DMS153 (cell line): ENCODE measurements at regions not wholly inside any gene's neighbourhood (a gene's known extent, or its start where the extent isn't known, plus 50 kb on each side); places are given as distances from the start of the nearest gene placed in this dataset.

Experiments
- DNase-seq: peaks from one replicate; lab custom pipeline; 2025; lab: John Stamatoyannopoulos, UW

DNA sequence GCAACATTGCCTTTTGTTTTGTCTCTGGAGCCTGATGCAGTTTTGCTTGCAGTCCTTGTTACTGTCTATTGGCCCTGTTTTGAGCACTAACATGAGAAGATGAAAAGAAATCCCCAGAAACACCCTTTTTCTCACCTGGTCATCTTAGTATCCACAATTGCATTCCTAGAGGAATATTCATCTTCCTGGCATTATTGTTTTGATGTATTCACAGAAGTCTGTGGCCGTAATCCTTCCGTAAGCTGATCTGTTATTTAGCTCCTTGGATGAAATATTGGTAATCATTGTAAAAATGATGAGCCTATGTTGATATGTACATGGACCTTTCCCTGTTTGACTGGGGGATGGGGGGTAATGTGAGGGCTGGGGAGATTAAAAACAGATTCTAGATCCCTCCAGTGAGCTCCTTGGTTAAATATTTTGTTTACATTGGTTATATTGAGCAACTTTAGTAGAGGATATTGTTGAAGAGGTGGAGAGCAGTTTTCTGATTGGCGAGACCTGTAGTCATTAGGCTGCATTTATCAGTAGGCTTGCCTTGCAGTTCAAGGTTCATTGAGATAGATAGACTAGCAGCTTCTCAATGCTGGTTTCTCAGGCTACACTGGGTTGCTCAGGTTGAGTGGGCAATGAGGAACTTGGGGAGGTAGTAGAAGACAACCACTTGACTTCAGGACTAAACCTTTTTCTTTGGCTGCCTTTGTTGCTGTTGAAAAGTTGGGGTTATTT is 117.5 kb downstream of the MACIR start:
- DNase-seq: no peak

DNA sequence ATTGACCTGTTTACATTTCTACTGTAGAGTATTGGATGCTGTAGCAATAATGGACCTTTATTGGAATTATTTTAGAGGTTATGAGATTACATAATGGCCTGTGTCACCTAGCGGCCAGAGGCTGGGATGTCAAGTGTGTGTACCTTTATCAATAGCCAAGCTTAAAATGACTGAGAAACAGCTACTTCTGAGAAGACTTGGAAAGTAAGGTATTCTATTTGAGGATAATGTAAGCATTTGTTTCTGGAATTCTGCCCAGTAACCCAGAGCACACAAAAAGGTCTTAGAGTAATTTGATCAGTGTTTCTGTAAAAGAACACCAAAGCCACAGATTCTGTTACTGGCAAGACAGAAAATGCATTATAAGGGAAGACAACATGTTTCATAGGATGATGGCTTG is 116.8 kb downstream of the MACIR start:
- no peak for DNase-seq

- no peak for DNase-seq
Measured at GRCh38 chr5:103374473-103374963, 116.0 kb downstream of the MACIR start.

GRCh38 chr5:103373597-103374472 is 115.3 kb downstream of the MACIR start:
- no peak for DNase-seq

- no peak for DNase-seq
Measured at GRCh38 chr5:103371046-103371607, 112.6 kb downstream of the MACIR start.

DNA sequence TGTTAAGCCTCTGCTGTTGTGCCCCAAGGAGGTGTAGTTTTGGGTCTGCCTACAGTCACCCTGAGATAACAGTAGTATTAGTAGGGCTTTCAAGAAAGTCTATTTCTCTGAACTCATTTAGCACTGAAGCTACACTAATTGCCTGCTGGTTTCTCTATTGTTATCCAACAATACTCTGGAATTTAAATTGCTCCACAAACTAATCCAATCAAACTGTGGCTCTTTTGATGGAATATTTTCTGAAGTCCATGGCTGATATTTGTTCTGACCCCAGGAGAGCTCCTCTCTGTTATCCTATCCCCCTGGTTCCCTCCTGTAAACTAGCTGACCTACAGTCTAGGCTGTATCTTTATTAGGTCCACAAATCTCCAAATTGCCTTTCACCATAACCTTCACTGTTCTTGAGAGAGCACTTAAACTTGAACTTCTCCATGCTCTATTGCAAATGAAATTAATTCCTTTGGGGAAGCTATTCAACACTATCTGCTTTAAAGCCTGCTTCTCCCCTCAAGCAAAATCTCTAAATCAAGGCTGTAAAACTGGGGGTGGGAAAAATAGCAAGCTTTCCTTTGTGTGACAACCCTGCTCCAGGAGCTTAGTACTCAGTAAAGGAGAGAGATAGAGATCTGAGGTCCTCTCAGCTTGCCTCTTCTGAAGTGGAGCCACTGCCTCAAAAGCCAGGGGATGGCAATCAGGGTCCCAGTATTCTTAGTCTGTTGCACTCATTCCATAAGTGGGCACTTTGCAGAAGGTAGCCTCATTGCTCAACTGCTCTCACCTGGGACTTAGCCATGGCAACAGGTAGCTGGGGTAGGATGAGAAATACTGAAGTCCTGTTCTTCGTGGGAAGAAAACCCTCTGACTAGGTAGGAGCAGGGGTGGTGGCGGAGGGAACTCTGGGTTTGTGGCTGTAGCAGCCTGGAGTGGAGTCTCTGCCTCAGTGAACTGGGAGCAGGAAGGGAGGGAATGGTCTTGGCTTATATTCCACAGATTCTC is 110.9 kb downstream of the MACIR start:
- no peak for DNase-seq

DNA sequence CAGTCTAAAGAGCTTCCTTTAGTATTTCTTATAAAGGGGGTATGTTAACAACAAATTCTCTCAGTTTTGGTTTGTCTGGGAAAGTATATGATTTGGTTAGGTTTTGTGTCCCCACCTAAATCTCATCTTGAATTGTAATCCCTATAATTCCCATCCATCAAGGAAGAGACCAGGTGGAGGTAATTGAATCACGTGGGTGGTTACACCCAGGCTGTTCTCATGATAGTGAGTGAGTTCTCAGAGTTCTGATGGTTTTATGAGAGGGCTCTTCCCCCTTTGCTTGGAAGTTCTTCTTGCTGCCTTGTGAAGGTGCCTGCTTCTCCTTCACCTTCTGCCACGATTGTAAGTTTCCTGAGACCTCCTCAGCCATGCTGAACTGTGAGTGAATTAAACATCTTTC is 109.1 kb downstream of the MACIR start:
- DNase-seq: no peak

DNA sequence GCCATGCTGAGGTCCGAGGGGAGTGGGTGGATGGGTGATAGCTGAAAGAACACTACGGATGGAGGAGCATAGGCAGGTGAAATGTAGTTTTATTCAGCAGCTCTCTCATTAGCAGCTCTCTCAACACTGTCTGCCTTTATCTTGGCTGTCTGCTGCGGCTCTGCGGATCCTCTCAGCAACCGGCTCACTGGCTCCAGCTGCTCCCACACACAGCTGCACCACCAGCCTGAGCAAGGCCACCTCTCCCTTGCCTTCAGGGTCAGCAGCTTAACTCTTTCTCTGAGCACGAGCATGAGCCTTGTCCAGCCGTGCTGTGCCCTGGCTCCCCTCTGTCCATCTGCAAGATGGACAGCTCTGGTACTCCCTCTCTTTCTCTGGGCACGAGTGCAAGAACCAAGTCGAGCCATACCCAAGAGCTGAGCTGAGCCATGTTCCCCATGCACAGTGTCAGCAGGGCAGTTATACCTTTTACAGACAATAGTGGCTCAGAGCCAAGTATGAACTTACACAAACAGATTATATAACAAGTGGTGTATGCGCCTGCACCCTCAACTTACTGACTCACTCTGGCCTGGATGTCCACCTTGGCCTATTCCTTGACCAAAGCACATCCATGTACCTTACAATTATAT is 108.5 kb downstream of the MACIR start:
- no peak for DNase-seq

DNA sequence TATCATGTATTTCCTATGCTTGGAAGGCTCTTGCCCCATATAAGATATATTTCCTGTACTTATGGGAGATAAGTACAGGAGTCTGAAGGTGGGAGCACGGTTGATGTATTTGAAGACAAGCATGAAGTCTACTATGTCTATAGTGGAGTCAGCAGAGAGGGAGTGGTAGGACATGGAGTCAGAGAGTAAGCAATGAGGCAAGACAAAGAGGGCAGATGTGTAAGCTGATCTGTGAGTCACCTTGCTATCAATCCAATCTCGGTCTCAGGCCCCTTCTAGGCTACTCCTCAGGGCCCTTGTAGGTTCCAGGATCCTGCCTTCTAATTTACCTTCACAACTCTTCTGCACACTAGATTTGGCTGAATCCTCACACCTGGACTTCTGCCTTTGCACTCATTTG is 105.5 kb downstream of the MACIR start:
- no peak for DNase-seq

DNA sequence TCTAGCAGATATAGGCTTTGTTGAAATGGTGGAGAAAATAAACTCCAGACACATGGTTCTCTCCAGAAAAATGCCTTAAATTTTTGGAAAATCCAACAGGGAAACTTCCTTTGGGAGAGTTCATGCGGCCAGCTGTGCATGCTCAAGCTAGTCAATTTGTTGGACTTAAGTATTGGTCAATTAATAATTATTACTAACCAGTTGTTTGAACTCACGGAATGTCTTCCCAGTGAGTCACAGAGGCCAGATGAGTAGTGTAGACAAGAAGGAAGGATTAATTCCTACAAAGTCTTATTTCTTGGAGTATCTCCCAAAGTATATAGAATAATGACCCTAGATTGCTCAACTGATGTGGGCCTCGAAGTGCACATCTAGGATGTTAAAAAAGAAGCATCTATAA is 103.6 kb downstream of the MACIR start:
- DNase-seq: no peak

DNA sequence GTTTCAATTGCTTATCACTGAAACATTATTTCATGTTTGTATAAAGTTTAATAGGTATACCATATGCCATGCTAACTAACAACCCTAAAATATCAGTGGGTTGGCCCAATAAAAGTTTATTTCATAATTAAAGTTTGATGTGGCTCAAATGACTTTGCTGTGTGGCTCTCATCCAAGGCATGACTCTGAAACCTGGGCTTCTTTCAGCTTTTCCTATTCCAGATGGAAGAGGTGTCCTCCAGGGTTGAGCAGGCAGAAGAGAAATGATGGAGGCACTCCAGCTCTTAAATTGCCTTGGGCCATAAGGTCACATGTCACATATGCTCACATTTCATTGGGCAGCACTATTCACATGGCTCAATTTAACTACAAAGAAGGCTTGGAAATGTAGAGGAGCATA is 101.9 kb downstream of the MACIR start:
- no peak for DNase-seq

DNA sequence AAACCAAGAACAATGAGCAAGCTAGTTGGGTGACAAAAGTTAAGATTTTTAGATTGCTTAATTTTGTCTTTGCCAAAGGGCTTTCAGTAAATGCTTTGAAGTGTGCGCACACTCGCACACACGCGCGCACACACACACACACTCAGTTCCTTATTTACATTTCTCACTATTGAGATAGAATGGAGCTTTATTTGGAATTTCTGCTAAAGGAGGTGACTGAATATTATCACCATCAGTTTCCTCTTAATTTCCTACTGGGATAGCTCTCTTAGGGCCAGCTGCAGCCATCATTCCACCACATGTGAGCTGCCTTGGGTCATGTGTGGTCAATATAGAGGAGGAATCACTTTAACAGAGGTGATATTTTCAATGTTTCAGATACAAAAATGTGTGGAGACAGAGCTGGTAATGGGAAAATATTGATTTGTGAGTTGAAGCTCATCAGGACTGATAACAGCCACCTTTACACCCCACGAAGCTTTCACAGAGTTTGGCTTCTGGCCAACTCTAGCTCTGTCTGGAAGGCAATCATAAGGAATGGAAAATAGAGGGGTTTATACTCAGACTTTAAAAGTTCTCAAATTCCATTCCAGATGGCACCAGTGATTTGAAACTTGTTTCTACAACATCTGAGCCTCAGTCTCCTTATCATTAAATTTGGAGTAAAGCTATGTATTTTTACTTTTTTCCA is 99.9 kb downstream of the MACIR start:
- no peak for DNase-seq

GRCh38 chr5:103357636-103358035 is 99.1 kb downstream of the MACIR start:
- DNase-seq: no peak

- DNase-seq: no peak
Measured at GRCh38 chr5:103356350-103357091, 98.0 kb downstream of the MACIR start.

DNA sequence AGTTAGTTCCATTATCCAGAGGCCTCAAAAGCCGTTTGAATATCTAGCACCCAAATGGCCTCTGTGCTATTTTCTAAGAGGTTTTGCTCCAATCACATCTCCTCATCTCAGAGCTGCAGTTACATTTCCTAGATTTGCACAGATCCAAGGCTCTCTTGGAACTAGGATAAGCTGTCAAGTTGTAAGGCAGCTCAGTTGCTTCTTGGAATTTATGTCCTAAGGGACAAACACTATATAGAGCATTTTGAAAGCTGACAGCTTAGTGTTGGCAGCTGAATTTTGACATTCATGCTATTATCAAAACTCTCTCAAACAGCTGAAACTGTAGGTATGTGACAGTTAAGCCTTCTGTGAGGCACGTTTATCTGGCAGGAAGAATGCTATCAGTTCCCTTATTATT is 97.0 kb downstream of the MACIR start:
- no peak for DNase-seq

DNA sequence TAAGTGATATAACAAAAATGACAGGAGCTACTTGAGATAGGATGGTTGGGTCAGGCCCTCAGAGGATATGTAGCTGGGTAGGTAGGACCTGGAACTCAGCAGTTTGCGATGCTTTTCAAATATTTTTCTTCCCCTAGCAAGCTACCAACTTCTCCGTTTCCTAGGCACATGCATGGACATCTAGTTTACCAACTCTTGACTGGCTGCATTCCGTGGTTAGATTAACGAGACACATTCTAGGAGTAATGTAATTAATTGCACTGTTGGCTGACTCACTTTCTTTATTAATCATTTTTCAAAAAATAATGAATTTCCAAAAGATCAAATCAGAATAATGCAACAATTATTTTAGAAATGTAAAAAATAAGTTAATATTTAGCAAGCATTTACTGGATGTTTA is 95.9 kb downstream of the MACIR start:
- DNase-seq: no peak

DNA sequence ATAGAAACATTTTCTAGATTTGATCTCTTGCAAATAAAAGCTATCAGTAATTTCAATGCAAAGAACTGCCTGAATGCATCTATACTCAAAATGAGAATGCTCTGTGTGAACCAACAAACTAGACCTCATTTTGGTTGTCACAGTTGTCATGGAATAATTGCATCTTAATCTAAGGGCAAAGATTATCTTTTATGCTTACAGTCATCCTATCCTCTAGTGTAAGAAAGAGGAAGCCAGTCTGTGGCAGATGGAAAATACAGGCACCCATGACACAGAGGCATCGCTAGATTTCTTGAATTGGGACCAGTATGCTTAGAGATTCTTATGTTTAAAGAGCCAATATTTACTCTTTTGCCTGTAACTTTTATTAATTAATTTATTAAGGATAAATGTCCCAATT is 95.0 kb downstream of the MACIR start:
- DNase-seq: no peak

DNA sequence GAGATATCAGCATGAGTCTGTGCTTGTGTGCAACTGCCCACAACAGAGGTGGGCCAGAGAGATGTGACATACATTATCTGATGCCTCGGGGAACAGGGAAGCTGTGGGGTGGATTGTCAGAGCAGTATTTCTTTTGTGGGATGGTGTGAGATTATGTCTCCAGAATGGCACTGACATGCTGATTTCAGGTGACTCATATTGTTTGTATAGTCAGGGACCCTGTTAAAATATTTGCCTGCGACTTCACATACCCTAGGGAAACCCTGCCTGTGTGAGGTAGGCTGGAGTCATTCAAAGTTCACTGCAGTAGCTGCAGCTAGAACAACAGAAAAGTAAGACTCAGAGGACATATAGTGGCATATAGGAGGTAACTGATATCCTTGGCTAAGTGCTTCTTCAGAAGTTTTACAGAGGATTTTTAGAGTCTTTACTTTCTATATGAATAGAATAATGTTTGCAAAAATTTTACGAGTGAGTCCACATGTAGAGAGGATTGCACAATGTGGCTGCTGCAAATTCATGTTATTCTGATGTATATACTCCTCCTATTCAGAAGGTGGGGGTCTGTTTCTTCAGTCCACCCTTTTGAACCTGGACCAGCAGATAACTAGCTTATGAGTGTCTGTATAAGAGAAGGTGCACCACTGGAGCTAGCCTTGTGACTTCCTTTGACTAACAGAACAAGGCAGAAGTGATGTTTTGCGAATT is 89.3 kb downstream of the MACIR start:
- no peak for DNase-seq

DNA sequence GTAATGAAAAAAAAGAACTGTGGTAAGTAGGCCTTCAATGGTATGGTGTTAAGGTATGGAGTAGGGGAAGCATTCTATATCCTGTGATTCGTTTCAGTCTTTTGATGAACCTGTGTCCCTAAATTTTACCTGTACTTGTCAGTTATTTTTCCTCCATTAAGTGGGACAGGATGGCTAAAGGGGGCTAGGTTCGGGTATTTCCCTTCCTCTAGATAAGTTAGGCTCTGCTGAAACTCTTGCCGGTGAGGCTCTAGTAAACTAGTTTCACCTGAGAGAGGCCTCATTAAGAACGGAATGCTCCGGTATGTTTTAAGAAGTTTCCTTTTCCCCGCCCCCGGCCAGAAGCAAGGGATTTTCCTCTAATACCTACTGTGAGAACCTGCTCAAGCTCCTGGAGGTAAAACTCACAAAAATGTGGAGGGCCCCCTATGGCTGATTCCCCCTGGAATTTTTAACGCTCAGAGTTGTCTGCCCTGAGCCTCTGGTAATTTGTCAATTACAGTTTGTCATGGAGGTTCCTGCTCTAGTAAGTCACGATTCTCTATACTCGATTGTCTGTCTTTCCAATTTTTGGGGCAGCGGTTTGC is 87.7 kb downstream of the MACIR start:
- DNase-seq: no peak
